ENCODE measurements at regions not wholly inside any gene's neighbourhood (a gene's known extent, or its start where the extent isn't known, plus 50 kb on each side); places are given as distances from the start of the nearest gene placed in this dataset.

GRCh38 chr13:55728247-55728646 is 1412.5 kb upstream of the PRR20A start:
- TF ChIP-seq ISL1 (CRISPR knock-in tag; IDR thresholded peaks at IDR 0.05) (no peak), PPARA (CRISPR knock-in tag; IDR thresholded peaks at IDR 0.05; ENCODE audit: borderline replicate concordance) (no peak), RARB (CRISPR knock-in tag; IDR thresholded peaks at IDR 0.05) (no peak), ZFP3 (CRISPR knock-in tag; IDR thresholded peaks at IDR 0.05) (no peak), GLIS3 (CRISPR knock-in tag; IDR thresholded peaks at IDR 0.05) (no peak), CREB5 (CRISPR knock-in tag; IDR thresholded peaks at IDR 0.05; ENCODE audit: low read depth) (no peak), ZFP30 (CRISPR knock-in tag; IDR thresholded peaks at IDR 0.05) (no peak), ZNF565 (CRISPR knock-in tag; conservative IDR thresholded peaks at IDR 0.05; ENCODE audit: low read depth) (no peak), ZNF70 (CRISPR knock-in tag; IDR thresholded peaks at IDR 0.05) (no peak), TOX (CRISPR knock-in tag; IDR thresholded peaks at IDR 0.05; ENCODE audit: borderline replicate concordance) (no peak), CSRNP3 (CRISPR knock-in tag; IDR thresholded peaks at IDR 0.05) (no peak), TCF4 (CRISPR knock-in tag; IDR thresholded peaks at IDR 0.05; ENCODE audit: borderline replicate concordance) (no peak)
